ENCODE measurements at regions not wholly inside any gene's neighbourhood (a gene's known extent, or its start where the extent isn't known, plus 50 kb on each side); places are given as distances from the start of the nearest gene placed in this dataset.

GRCh38 chr11:33461369-33462125 lies 204.4 kb downstream of the HIPK3 start:
- TF ChIP-seq CTCF (IDR thresholded peaks at IDR 0.05; ENCODE audit: partially characterized antibody, unreplicated experiment) = no peak
- no peak overlapping the region for H3K27ac Mint-ChIP-seq (ENCODE audit: unreplicated experiment)
- DNase-seq = no peak
- H3K4me3 Mint-ChIP-seq (ENCODE audit: unreplicated experiment) = no peak overlapping the region
- H3K4me1 Mint-ChIP-seq (ENCODE audit: low read depth, unreplicated experiment) = peaks cover 2% of the 10 kb centered on the region
- no peaks in the 10 kb centered on the region for H3K36me3 Mint-ChIP-seq (ENCODE audit: unreplicated experiment)
- H3K9me3 Mint-ChIP-seq (ENCODE audit: unreplicated experiment) = no peaks in the 10 kb centered on the region
- peaks cover 6% of the 10 kb centered on the region for H3K27me3 Mint-ChIP-seq (ENCODE audit: unreplicated experiment)

- Mint-ChIP-seq H3K27me3 (ENCODE audit: unreplicated experiment) (peaks cover 3% of the 10 kb centered on the region), H3K27ac (ENCODE audit: unreplicated experiment) (no peak overlapping the region), H3K4me3 (ENCODE audit: unreplicated experiment) (no peak overlapping the region), H3K9me3 (ENCODE audit: unreplicated experiment) (no peaks in the 10 kb centered on the region), H3K36me3 (ENCODE audit: unreplicated experiment) (no peaks in the 10 kb centered on the region), H3K4me1 (ENCODE audit: low read depth, unreplicated experiment) (peaks cover 4% of the 10 kb centered on the region)
- no peak for TF ChIP-seq CTCF (IDR thresholded peaks at IDR 0.05; ENCODE audit: partially characterized antibody, unreplicated experiment)
- DNase-seq = no peak
These were observed 200.8 kb downstream of the HIPK3 start for GRCh38 chr11:33457948-33458347.

GRCh38 chr11:33455867-33456463 lies 198.8 kb downstream of the HIPK3 start:
- no peak for DNase-seq
- H3K4me3 Mint-ChIP-seq (ENCODE audit: unreplicated experiment) = no peak overlapping the region
- peaks cover 3% of the 10 kb centered on the region for H3K27me3 Mint-ChIP-seq (ENCODE audit: unreplicated experiment)
- H3K27ac Mint-ChIP-seq (ENCODE audit: unreplicated experiment) = no peak overlapping the region
- H3K36me3 Mint-ChIP-seq (ENCODE audit: unreplicated experiment) = no peaks in the 10 kb centered on the region
- H3K9me3 Mint-ChIP-seq (ENCODE audit: unreplicated experiment) = no peaks in the 10 kb centered on the region
- peaks cover 4% of the 10 kb centered on the region for H3K4me1 Mint-ChIP-seq (ENCODE audit: low read depth, unreplicated experiment)
- no peak for TF ChIP-seq CTCF (IDR thresholded peaks at IDR 0.05; ENCODE audit: partially characterized antibody, unreplicated experiment)

GRCh38 chr11:33454264-33454663 lies 197.1 kb downstream of the HIPK3 start:
- no peak for DNase-seq
- no peak for TF ChIP-seq CTCF (IDR thresholded peaks at IDR 0.05; ENCODE audit: partially characterized antibody, unreplicated experiment)
- H3K9me3 Mint-ChIP-seq (ENCODE audit: unreplicated experiment) = no peaks in the 10 kb centered on the region
- H3K27ac Mint-ChIP-seq (ENCODE audit: unreplicated experiment) = no peak overlapping the region
- H3K4me3 Mint-ChIP-seq (ENCODE audit: unreplicated experiment) = no peak overlapping the region
- peaks cover 4% of the 10 kb centered on the region for H3K4me1 Mint-ChIP-seq (ENCODE audit: low read depth, unreplicated experiment)
- H3K36me3 Mint-ChIP-seq (ENCODE audit: unreplicated experiment) = no peaks in the 10 kb centered on the region
- H3K27me3 Mint-ChIP-seq (ENCODE audit: unreplicated experiment) = peaks cover 6% of the 10 kb centered on the region
